Endothelial cell of umbilical vein (primary cell): ENCODE measurements at regions not wholly inside any gene's neighbourhood (a gene's known extent, or its start where the extent isn't known, plus 50 kb on each side); places are given as distances from the start of the nearest gene placed in this dataset.

Experiments
- BruUV-seq: library from RNA; stranded (reverse); fragments of 400-500 nt; replicated peaks from 2 replicates; lab custom pipeline; 2021; lab: Mats Ljungman, UMichigan
- CTCF ChIA-PET: fragments of 300-600, 350-600 bp; sonication (Branson Sonifier 250); formaldehyde crosslinking; loops from one replicate; lab custom pipeline; 2021; ENCODE audit warnings: antibody characterized with exemption, inconsistent platforms; lab: Charles Lee
- POLR2A ChIA-PET: fragments of 300-600, 350-600 bp; sonication (Branson Sonifier 250); formaldehyde crosslinking; loops from one replicate; lab custom pipeline; 2021; ENCODE audit warnings: antibody characterized with exemption, inconsistent platforms; lab: Charles Lee
- DNase-seq: peaks from one replicate; pipeline ENCODE4 v3.0.0-alpha.2; 2011; ENCODE audit warnings: low read depth, low spot score
- FAIRE-seq: peaks from 2 replicates; lab custom pipeline; 2011; peaks lifted over from hg19 to GRCh38; lab: Jason Lieb, UNC
- H2AFZ ChIP-seq: 2 replicates; pipeline ENCODE4 v1.6.0; 2012; ENCODE audit warnings: low read depth, low read length, control low read depth, inconsistent platforms
- H3K27ac ChIP-seq: 2 replicates; pipeline ENCODE4 v1.5.1; 2011; ENCODE audit warnings: low read depth, mild to moderate bottlenecking, control low read depth, low read length, moderate library complexity; ENCODE audit not compliant: insufficient read depth
- H3K27me3 ChIP-seq, 2 experiments: 2 replicates each; pipeline versions ENCODE4 v1.6.0 to v1.6.1; 2011; ENCODE audit warnings: low read length in 2 of 2, mixed read lengths in 1 of 2; ENCODE audit not compliant: control insufficient read depth in 2 of 2, insufficient read depth in 2 of 2
- H3K36me3 ChIP-seq, 2 experiments: 2 replicates in 1 of 2; 3 replicates in 1 of 2; pipeline ENCODE4 v1.5.1; 2011; ENCODE audit warnings: low read length in 2 of 2, mild to moderate bottlenecking in 1 of 2, moderate library complexity in 1 of 2; ENCODE audit not compliant: control insufficient read depth in 2 of 2, insufficient read depth in 2 of 2; ENCODE audit errors: extremely low read depth in 1 of 2
- H3K4me1 ChIP-seq: 3 replicates; pipeline ENCODE4 v1.5.1; 2011; ENCODE audit warnings: mild to moderate bottlenecking, low read length; ENCODE audit not compliant: control insufficient read depth, insufficient read depth; ENCODE audit errors: extremely low read depth
- H3K4me2 ChIP-seq: 2 replicates; pipeline ENCODE4 v1.6.1; 2011; ENCODE audit warnings: low read length, control low read depth, mixed read lengths; ENCODE audit not compliant: insufficient read depth
- H3K4me3 ChIP-seq, 3 experiments: fragments of 200-600 bp in 1 of 3; sonication (generic), shearing (Covaris generic) in 1 of 3; replicated peaks in 1 of 3; 2 replicates each; pipeline ENCODE4 v1.5.1; 2011 to 2016; ENCODE audit warnings: control low read depth in 3 of 3, low read length in 3 of 3, mild to moderate bottlenecking in 2 of 3, inconsistent platforms in 1 of 3, low read depth in 1 of 3, moderate library complexity in 1 of 3; ENCODE audit not compliant: insufficient read depth in 1 of 3
- H3K79me2 ChIP-seq: 2 replicates; pipeline ENCODE4 v1.6.0; 2012; ENCODE audit warnings: low read length, inconsistent platforms; ENCODE audit not compliant: control insufficient read depth, insufficient read depth
- H3K9ac ChIP-seq: replicated peaks from 2 replicates; pipeline ENCODE3; 2011; ENCODE audit warnings: low read length, control low read depth; ENCODE audit not compliant: insufficient read depth; ENCODE audit errors: extremely low read depth
- H3K9me1 ChIP-seq: replicated peaks from 3 replicates; pipeline ENCODE4 v1.6.0; 2011; ENCODE audit warnings: mild to moderate bottlenecking, low read length; ENCODE audit not compliant: control insufficient read depth, insufficient read depth; ENCODE audit errors: extremely low read depth
- H3K9me3 ChIP-seq: replicated peaks from 2 replicates; pipeline ENCODE4 v1.5.1; 2012; ENCODE audit warnings: low read length, inconsistent platforms; ENCODE audit not compliant: control insufficient read depth, insufficient read depth
- H4K20me1 ChIP-seq: replicated peaks from 2 replicates; pipeline ENCODE3; 2011; ENCODE audit warnings: mild to moderate bottlenecking, low read length; ENCODE audit not compliant: control insufficient read depth, insufficient read depth; ENCODE audit errors: extremely low read depth
- EZH2 ChIP-seq: IDR thresholded peaks from 2 replicates; pipeline ENCODE4 v1.6.1; 2012; ENCODE audit warnings: borderline replicate concordance, low read depth, mild to moderate bottlenecking, moderate library complexity, low read length, inconsistent platforms; ENCODE audit not compliant: severe bottlenecking
- FOS ChIP-seq: IDR thresholded peaks from 2 replicates; pipeline ENCODE4 v1.6.1; 2011; ENCODE audit warnings: mild to moderate bottlenecking, low read length, moderate library complexity, borderline replicate concordance; ENCODE audit not compliant: insufficient read depth
- GATA2 ChIP-seq: IDR thresholded peaks from 2 replicates; pipeline ENCODE4 v1.7.0; 2011; ENCODE audit warnings: low read depth, mild to moderate bottlenecking, moderate library complexity, mixed read lengths, low read length; ENCODE audit not compliant: insufficient read length, insufficient read depth
- JUN ChIP-seq: IDR thresholded peaks from 2 replicates; pipeline ENCODE4 v1.6.1; 2011; ENCODE audit warnings: borderline replicate concordance, low read depth; ENCODE audit not compliant: insufficient read length, insufficient read depth
- MYC ChIP-seq: IDR thresholded peaks from one replicate; pipeline ENCODE4 v1.6.1; 2011; ENCODE audit warnings: mild to moderate bottlenecking, low read depth, low read length
- POLR2A ChIP-seq: IDR thresholded peaks from 2 replicates; pipeline ENCODE4 v1.6.1; 2012; ENCODE audit warnings: low read depth, mild to moderate bottlenecking, control low read depth, low read length
- POLR2AphosphoS5 ChIP-seq: IDR thresholded peaks from 2 replicates; pipeline ENCODE4 v1.6.1; 2012; ENCODE audit warnings: low read depth, mild to moderate bottlenecking, control low read depth, low read length, moderate library complexity; ENCODE audit not compliant: insufficient read depth
- dilution Hi-C: fragments of 300-500 bp; cut with MboI; formaldehyde crosslinking; loops from one replicate; pipeline ENCODE4 v1.15.0; 2019; ENCODE audit warnings: low sequenced_read_pairs; ENCODE audit not compliant: extremely low pct_ligation_motif_present
- intact Hi-C: fragments of 100-400 bp; cut with micrococcal nuclease; formaldehyde crosslinking; loops from one replicate; pipeline ENCODE4 v1.10.0; 2022
- TF ChIP-seq, protein P1 (sequence below), 2 donors: IDR thresholded peaks; 1 replicate in 1 of 2; 2 replicates in 1 of 2; pipeline ENCODE4 v1.5.1; 2011; ENCODE audit warnings: low read length in 2 of 2, mild to moderate bottlenecking in 2 of 2, moderate library complexity in 2 of 2, control low read depth in 1 of 2, inconsistent platforms in 1 of 2, low read depth in 1 of 2; ENCODE audit not compliant: insufficient read depth in 1 of 2; ENCODE audit errors: extremely low read depth in 1 of 2
- TF ChIP-seq, protein P2 (sequence below): IDR thresholded peaks from 2 replicates; pipeline ENCODE4 v1.6.1; 2011; ENCODE audit not compliant: insufficient read depth, insufficient read length

DNA sequence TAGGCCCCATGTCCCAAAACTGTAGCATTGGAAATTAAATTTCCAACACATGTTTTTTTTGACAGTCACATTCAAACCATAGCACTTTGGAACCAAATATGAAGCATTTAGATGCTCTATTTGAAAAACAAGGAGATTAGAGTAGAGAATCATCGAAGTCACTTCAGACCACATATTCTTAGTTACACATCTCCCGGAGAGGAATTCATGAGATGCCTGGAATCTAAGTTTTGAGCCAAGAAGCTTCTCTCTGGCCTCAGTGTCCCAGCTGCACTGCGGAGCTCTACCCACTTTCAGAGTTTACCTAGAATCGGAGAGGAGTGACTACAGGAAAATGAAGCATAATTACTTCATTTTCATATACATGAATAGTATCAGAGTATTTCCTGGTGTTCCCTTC is 385.9 kb downstream of the TNS1 start:
- no peak overlapping the region for H3K4me2 ChIP-seq
- no peaks in the 10 kb centered on the region for H3K9me1 ChIP-seq
- TF ChIP-seq JUN (no peak), POLR2AphosphoS5 (no peak)
- TF ChIP-seq, protein P1, sequence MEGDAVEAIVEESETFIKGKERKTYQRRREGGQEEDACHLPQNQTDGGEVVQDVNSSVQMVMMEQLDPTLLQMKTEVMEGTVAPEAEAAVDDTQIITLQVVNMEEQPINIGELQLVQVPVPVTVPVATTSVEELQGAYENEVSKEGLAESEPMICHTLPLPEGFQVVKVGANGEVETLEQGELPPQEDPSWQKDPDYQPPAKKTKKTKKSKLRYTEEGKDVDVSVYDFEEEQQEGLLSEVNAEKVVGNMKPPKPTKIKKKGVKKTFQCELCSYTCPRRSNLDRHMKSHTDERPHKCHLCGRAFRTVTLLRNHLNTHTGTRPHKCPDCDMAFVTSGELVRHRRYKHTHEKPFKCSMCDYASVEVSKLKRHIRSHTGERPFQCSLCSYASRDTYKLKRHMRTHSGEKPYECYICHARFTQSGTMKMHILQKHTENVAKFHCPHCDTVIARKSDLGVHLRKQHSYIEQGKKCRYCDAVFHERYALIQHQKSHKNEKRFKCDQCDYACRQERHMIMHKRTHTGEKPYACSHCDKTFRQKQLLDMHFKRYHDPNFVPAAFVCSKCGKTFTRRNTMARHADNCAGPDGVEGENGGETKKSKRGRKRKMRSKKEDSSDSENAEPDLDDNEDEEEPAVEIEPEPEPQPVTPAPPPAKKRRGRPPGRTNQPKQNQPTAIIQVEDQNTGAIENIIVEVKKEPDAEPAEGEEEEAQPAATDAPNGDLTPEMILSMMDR (IDR thresholded peaks at IDR 0.05; ENCODE audit: extremely low read depth in 1 of 2, insufficient read depth in 1 of 2, low read depth in 1 of 2, low read length in 2 of 2): no peak
- no TSS peak for BruUV-seq
- H3K27ac ChIP-seq: no peak overlapping the region
- no peaks in the 10 kb centered on the region for H3K27me3 ChIP-seq
- no peaks in the 10 kb centered on the region for H3K79me2 ChIP-seq
- ChIA-PET POLR2A (no interaction called here), CTCF (no interaction called here)
- DNase-seq (no peak), FAIRE-seq (no peak)
- no peak overlapping the region for H3K4me3 ChIP-seq
- dilution Hi-C loops: no loop called here
- H3K9me3 ChIP-seq: no peaks in the 10 kb centered on the region
- H2AFZ ChIP-seq: no peak overlapping the region
- intact Hi-C loops: no loop called here
- no peaks in the 10 kb centered on the region for H4K20me1 ChIP-seq
- H3K4me1 ChIP-seq: no peaks in the 10 kb centered on the region
- no peak overlapping the region for H3K9ac ChIP-seq
- no peaks in the 10 kb centered on the region for H3K36me3 ChIP-seq

DNA sequence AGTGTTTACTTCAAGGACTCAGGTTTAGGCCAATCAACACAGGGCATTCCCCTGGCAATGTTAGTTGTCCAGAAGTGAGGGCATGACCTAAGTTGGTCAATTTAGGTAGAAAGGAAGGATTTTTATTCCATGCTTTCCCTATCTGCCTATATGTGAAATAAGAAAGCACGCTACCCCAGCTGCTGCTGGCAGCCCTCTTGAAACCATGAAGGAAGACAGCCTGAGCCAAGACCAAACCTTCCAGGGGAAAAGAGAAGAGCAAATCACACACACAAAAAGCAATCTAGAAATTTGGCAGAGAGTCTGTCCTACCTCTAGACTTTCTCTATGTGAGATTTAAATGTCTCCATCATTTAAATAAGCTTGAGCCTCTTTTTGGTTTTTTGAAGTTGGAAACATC is 387.6 kb downstream of the TNS1 start:
- Histone ChIP-seq H4K20me1 (no peaks in the 10 kb centered on the region), H3K27me3 (no peaks in the 10 kb centered on the region), H2AFZ (no peak overlapping the region), H3K4me3 (no peak overlapping the region), H3K36me3 (no peaks in the 10 kb centered on the region), H3K27ac (no peak overlapping the region), H3K4me2 (no peak overlapping the region), H3K9me1 (no peaks in the 10 kb centered on the region), H3K4me1 (no peaks in the 10 kb centered on the region), H3K79me2 (no peaks in the 10 kb centered on the region), H3K9me3 (no peaks in the 10 kb centered on the region), H3K9ac (no peak overlapping the region)
- dilution Hi-C loops: no loop called here
- CTCF ChIA-PET: no interaction called here
- no TSS peak for BruUV-seq
- DNase-seq (no peak), FAIRE-seq (no peak)
- TF ChIP-seq MYC (no peak), EZH2 (no peak), FOS (no peak), POLR2AphosphoS5 (no peak), POLR2A (no peak), JUN (no peak), GATA2 (no peak)
- TF ChIP-seq, protein P2, sequence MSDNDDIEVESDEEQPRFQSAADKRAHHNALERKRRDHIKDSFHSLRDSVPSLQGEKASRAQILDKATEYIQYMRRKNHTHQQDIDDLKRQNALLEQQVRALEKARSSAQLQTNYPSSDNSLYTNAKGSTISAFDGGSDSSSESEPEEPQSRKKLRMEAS: no peak
- TF ChIP-seq, protein P1 (IDR thresholded peaks at IDR 0.05; ENCODE audit: extremely low read depth in 1 of 2, insufficient read depth in 1 of 2, low read depth in 1 of 2, low read length in 2 of 2): no peak
- intact Hi-C loops: no loop called here
- POLR2A ChIA-PET: no interaction called here
